Tibial artery (tissue), 4 donors: ENCODE measurements at regions not wholly inside any gene's neighbourhood (a gene's known extent, or its start where the extent isn't known, plus 50 kb on each side); places are given as distances from the start of the nearest gene placed in this dataset.

Experiments
- DNase-seq, 2 donors: peaks; one replicate each; pipeline ENCODE4 v3.0.0-alpha.2; 2019
- H3K27ac ChIP-seq, 2 donors: fragments of 200-600 bp; sonication (generic) in 1 of 2; 1 replicate in 1 of 2; 2 replicates in 1 of 2; pipeline ENCODE4 v1.5.1; 2018 to 2019; ENCODE audit warnings: mild to moderate bottlenecking in 1 of 2
- H3K27me3 ChIP-seq, 2 donors: fragments of 200-600 bp; sonication (generic) in 1 of 2; one replicate each; pipeline versions ENCODE4 v1.5.1 to v1.6.0; 2016 to 2019
- H3K36me3 ChIP-seq, 3 donors: fragments of 200-600 bp; sonication (generic) in 2 of 3; one replicate each; pipeline ENCODE4 v1.5.1; 2016 to 2019; ENCODE audit warnings: mild to moderate bottlenecking in 2 of 3
- H3K4me1 ChIP-seq, 4 donors: fragments of 200-600 bp; sonication (generic) in 2 of 4; 1 replicate in 3 of 4; 2 replicates in 1 of 4; pipeline ENCODE4 v1.5.1; 2016 to 2019
- H3K4me3 ChIP-seq, 2 donors: fragments of 200-600 bp; sonication (generic) in 1 of 2; 1 replicate in 1 of 2; 2 replicates in 1 of 2; pipeline ENCODE4 v1.5.1; 2018 to 2019; ENCODE audit warnings: mild to moderate bottlenecking in 2 of 2
- H3K9me3 ChIP-seq, 3 donors: fragments of 200-600 bp; sonication (generic) in 1 of 3; one replicate each; pipeline ENCODE4 v1.5.1; 2016 to 2019
- intact Hi-C: fragments of 100-400 bp; cut with DNase I; formaldehyde crosslinking; loops from one replicate; pipeline ENCODE4 v1.15.0; 2023; ENCODE audit warnings: low total_unique reads
- TF ChIP-seq, protein P1 (sequence below), 2 experiments: fragments of 200-600 bp in 1 of 2; fragments of 450-650 bp in 1 of 2; IDR thresholded peaks; one replicate each; pipeline ENCODE4 v1.5.1; 2017 to 2019; ENCODE audit warnings: antibody characterized with exemption in 2 of 2, mild to moderate bottlenecking in 1 of 2, moderate library complexity in 1 of 2

DNA sequence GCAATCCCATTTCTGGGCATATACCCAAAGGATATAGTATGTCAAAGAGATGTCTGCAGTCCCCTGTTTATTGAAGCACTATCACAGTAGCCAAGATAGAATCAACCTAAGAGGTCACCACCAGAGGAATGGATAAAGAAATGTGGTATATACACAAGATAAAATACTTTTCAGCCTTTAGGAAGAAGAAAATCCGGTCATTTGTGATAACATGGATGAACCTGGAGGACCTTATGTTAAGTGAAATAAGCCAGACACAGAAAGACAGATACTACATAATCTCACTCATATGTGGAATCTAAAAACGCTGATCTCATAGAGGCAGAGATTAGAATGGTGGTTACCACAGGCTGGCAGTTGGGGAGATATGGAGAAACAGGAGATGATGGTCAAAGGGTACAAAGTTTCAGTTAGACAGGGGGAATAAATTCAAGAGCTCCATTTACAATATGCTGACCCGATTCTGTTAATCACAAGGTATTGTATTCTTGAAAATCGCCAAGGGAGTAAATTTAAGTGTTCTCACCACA, 195.8 kb downstream of the MTHFS start:
- intact Hi-C loops, result no loop called here
- Histone ChIP-seq H3K27me3 (no peaks in the 10 kb centered on the region), H3K9me3 (no peaks in the 10 kb centered on the region), H3K27ac (no peak overlapping the region), H3K36me3 (no peaks in the 10 kb centered on the region), H3K4me3 (no peak overlapping the region), H3K4me1 (no peaks in the 10 kb centered on the region)
- TF ChIP-seq, protein P1, sequence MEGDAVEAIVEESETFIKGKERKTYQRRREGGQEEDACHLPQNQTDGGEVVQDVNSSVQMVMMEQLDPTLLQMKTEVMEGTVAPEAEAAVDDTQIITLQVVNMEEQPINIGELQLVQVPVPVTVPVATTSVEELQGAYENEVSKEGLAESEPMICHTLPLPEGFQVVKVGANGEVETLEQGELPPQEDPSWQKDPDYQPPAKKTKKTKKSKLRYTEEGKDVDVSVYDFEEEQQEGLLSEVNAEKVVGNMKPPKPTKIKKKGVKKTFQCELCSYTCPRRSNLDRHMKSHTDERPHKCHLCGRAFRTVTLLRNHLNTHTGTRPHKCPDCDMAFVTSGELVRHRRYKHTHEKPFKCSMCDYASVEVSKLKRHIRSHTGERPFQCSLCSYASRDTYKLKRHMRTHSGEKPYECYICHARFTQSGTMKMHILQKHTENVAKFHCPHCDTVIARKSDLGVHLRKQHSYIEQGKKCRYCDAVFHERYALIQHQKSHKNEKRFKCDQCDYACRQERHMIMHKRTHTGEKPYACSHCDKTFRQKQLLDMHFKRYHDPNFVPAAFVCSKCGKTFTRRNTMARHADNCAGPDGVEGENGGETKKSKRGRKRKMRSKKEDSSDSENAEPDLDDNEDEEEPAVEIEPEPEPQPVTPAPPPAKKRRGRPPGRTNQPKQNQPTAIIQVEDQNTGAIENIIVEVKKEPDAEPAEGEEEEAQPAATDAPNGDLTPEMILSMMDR (IDR thresholded peaks at IDR 0.05), result no peak
- no peak for DNase-seq

DNA sequence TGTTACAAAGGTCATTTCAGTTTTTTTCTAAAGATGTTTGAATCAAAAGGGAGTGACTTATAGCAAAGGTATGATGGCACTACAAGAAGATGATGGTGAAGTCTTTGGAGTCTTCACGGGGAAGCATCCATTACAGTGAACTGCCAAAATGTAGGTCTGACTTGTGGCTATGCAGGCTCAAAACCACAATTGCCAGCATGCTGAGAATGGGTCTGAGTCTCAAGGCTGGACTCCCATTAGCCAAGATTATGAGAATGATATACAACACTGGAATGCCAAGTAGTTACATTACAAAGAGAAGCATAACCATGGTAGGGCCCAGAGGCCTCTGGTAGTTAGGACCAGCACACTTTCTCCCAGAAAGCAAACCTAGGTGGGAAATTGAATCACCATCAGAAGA, 194.2 kb downstream of the MTHFS start:
- H3K4me1 ChIP-seq, result no peaks in the 10 kb centered on the region
- TF ChIP-seq, protein P1 (IDR thresholded peaks at IDR 0.05), result no peak
- H3K27ac ChIP-seq, result no peak overlapping the region
- H3K27me3 ChIP-seq, result no peaks in the 10 kb centered on the region
- DNase-seq, result no peak
- H3K9me3 ChIP-seq, result no peaks in the 10 kb centered on the region
- intact Hi-C loops, result no loop called here
- H3K36me3 ChIP-seq, result no peaks in the 10 kb centered on the region
- H3K4me3 ChIP-seq, result no peak overlapping the region

DNA sequence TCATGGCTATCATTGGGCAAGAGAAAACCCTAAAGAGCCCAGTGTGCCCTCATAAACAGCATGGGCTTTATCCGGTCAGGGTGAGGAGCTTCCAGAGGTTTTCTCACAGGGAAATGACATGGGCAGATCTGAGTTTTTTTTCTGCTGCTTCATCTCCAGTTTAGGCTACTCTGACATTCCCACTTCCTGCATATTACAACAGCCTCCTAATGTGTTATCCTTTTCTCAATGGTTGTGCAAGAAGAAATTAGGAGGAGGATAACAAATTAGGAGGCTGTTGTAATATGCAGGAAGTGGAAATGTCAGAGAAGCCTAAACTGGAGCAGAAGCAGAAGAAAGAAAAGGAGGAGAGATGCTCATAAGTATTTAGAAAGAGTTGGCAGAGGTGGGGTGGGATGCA, 175.6 kb downstream of the MTHFS start:
- H3K27me3 ChIP-seq, result no peaks in the 10 kb centered on the region
- H3K36me3 ChIP-seq, result no peaks in the 10 kb centered on the region
- TF ChIP-seq, protein P1 (IDR thresholded peaks at IDR 0.05), result no peak
- no peaks in the 10 kb centered on the region for H3K4me1 ChIP-seq
- no peak for DNase-seq
- H3K27ac ChIP-seq, result no peak overlapping the region
- no peaks in the 10 kb centered on the region for H3K9me3 ChIP-seq
- intact Hi-C loops, result no loop called here
- H3K4me3 ChIP-seq, result no peak overlapping the region

DNA sequence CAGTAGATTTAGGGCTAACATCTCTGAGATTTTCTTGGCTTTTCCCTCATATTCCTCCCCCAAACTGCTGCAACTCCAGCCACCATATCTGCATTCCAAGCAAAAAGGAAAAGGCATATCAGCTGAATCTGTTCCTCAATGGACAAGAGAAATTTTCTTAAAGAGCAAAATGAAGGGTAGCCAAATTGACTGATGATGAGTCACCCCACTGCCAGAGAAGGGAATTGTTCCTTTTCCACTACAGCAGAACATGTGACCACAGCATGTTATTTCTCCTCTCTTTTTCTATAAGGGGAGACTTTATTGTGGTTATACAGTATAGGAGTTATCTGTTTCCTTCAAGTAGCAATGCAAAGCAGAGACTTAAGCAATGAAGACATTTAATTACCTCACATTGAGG, 172.5 kb downstream of the MTHFS start:
- TF ChIP-seq, protein P1 (IDR thresholded peaks at IDR 0.05), result no peak
- intact Hi-C loops, result no loop called here
- H3K9me3 ChIP-seq, result no peaks in the 10 kb centered on the region
- no peak for DNase-seq
- H3K36me3 ChIP-seq, result no peaks in the 10 kb centered on the region
- no peak overlapping the region for H3K4me3 ChIP-seq
- peaks cover 0 to 4% of the 10 kb centered on the region in 2 donors for H3K27me3 ChIP-seq
- H3K27ac ChIP-seq, result no peak overlapping the region
- no peaks in the 10 kb centered on the region for H3K4me1 ChIP-seq

DNA sequence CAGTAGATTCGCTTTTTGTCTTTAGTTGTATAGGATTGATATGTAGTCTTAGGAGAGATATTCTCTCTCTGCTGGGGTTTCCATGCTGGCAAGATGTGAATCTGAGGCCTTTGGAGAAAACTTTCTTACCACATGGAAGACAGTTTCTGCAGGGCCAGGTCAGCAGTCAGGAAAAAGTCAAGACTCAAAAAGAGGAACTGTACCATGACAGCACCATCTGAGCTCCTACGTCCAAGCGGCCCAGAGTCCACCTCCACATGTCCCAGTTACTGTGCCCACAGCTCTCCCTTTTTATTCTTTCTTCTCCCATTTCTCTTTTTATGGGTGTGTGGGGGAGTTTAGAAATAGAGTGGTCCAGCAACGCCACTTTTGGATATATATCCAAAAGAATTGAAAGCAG, 172.0 kb downstream of the MTHFS start:
- peaks cover 0 to 4% of the 10 kb centered on the region in 2 donors for H3K27me3 ChIP-seq
- H3K36me3 ChIP-seq, result no peaks in the 10 kb centered on the region
- TF ChIP-seq, protein P1 (IDR thresholded peaks at IDR 0.05), result no peak
- H3K4me3 ChIP-seq, result no peak overlapping the region
- H3K4me1 ChIP-seq, result no peaks in the 10 kb centered on the region
- no peaks in the 10 kb centered on the region for H3K9me3 ChIP-seq
- intact Hi-C loops, result no loop called here
- no peak overlapping the region for H3K27ac ChIP-seq
- no peak for DNase-seq

DNA sequence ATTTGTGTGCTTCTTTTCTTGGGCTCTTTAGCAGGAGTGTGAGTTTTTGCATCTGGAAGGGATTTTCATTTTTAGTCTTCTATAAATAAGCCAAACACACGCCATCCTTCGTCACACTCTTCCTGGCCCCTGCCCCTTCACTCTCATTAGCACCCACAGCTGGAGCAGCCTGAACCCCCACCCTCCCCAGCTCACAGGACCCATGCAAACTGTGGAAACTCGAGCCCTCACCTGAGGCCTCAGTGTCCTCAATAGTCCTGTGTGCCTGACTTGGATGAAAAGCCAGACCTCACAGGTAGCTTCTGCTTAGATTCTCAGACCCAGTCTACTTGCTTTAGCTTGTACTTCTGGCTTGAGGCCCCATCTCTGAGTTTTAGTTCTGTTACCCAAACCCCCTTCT, 167.9 kb downstream of the MTHFS start:
- Histone ChIP-seq H3K27me3 (peaks cover 0 to 4% of the 10 kb centered on the region in 2 donors), H3K27ac (no peak overlapping the region), H3K9me3 (no peaks in the 10 kb centered on the region), H3K4me1 (no peaks in the 10 kb centered on the region), H3K36me3 (no peaks in the 10 kb centered on the region), H3K4me3 (no peak overlapping the region)
- intact Hi-C loops, result no loop called here
- TF ChIP-seq, protein P1 (IDR thresholded peaks at IDR 0.05), result no peak
- no peak for DNase-seq
